GM18508 (cell line): ENCODE measurements at regions not wholly inside any gene's neighbourhood (a gene's known extent, or its start where the extent isn't known, plus 50 kb on each side); places are given as distances from the start of the nearest gene placed in this dataset.

Source experiments
- ATAC-seq: cut with Tn5 transposase; IDR thresholded peaks from one replicate; pipeline ENCODE4 v1.9.1; 2021; ENCODE audit warnings: moderate number of reproducible peaks; ENCODE audit not compliant: insufficient read depth, unreplicated experiment

DNA sequence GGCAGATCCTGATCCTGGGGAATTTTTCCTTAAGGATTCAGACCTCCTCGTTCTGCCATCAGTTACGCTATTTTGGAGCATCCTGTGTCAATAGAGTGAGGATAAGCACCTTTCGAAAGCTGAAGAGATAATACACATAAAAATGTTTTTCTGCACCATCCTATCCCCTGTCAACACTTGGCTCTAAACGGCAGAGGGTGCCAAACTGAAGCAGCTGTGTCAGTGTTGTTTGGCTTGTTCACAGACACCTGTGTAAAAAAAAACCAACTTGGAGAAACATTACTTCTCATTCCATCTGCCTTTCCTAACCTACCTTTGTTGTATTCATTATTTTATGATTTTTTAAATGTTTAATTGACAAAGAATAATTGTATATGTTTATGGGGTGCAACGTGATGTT, 417.0 kb upstream of the DDI1 start:
- no peak for ATAC-seq

GRCh38 chr11:103619938-103620337, 416.5 kb upstream of the DDI1 start:
- no peak for ATAC-seq

- ATAC-seq = no peak
These were observed 414.1 kb upstream of the DDI1 start for GRCh38 chr11:103622296-103622695.

DNA sequence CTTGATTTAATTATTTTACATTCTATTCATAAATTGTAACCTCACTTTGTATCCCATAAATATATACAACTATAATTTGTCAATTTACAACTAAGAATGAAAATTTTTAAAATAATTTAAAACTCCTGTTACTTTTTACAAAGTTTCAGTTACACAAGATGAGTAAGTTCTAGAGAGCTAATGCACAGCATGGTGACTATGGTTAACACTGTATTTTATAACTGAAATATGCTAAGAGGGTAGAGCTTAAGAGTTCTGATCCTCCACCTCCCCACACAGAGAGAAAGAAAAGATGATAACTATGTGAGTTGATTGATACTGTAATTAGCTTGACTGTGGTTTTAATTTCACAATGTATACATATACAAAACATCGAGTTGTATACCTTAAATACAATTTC, 412.5 kb upstream of the DDI1 start:
- peak; percentile 43 for ATAC-seq

- no peak for ATAC-seq
These were observed 411.5 kb upstream of the DDI1 start for GRCh38 chr11:103624708-103625623.

- no peak for ATAC-seq
These were observed 410.8 kb upstream of the DDI1 start for GRCh38 chr11:103625624-103625965.

DNA sequence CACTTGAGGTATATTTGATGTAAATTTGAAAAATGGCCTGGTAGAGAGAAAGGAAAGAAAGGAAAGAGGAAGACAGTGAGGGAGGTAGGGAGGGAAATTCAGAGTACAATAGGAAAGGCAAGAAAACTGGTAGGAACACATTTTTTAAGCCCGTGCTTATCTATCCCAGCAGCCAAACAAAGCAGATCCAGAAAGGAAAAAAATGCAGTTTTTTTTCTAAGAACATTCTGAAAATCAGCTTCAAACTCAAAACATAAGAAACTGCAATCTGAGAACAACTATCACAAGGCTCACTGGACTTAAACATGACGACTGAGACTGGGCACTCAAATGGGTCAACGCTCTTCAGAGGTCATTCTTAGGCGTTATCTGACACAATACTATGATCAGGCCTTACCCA, 408.3 kb upstream of the DDI1 start:
- no peak for ATAC-seq

GRCh38 chr11:103631841-103632240, 404.6 kb upstream of the DDI1 start:
- no peak for ATAC-seq

- no peak for ATAC-seq
These were observed 403.2 kb upstream of the DDI1 start for GRCh38 chr11:103633068-103633788.

GRCh38 chr11:103633819-103634590, 402.4 kb upstream of the DDI1 start:
- ATAC-seq = no peak

- ATAC-seq = no peak
These were observed 400.2 kb upstream of the DDI1 start for GRCh38 chr11:103636232-103636631.

GRCh38 chr11:103637295-103637694, 399.1 kb upstream of the DDI1 start:
- ATAC-seq = no peak

- ATAC-seq = no peak
These were observed 398.6 kb upstream of the DDI1 start for GRCh38 chr11:103637831-103638230.

GRCh38 chr11:103644676-103645075, 391.8 kb upstream of the DDI1 start:
- ATAC-seq = no peak

DNA sequence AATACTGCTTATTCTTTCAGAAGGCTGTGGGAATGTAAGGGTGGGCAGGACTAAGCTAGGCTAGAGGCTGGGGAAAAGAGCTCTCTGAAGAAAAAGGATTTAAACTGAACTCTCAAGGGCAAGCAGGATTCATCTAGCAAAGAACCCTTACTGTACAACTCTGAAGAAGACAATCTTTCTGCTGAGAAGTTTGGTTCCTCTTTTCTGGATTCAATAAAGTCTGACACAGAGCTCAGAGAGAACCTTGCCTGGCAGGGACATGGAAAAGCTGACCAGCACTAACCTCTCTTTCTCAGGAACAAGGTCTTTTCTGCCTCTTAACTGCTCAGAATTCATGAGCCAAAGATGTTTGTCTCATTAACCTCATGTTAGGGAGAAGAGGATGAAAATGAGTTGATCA, 388.4 kb upstream of the DDI1 start:
- no peak for ATAC-seq

- peak; percentile 73 for ATAC-seq
These were observed 387.6 kb upstream of the DDI1 start for GRCh38 chr11:103648670-103649400.

DNA sequence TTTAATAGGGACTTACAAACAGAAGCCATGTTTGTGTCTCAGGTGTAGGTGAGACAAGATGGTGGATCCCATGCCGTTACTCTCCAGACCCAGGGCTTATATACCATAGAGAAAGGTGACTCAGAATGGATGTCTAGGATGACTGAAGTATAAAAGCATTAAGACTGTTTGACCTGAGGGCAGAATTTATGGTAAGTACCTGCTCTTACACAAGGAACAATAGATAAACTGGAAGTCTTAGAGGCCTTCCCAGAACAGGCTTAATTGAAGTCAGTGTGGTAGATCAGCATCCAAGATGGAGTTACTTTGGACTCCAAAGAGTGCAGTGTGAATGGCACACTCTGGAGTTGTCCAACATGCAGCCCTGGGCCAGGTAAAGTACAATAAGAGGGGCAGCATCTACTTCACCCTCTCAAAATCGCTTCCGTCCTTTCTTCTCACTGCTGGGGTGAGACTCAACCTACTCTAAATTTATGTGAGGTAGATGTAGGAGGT, 387.0 kb upstream of the DDI1 start:
- no peak for ATAC-seq

DNA sequence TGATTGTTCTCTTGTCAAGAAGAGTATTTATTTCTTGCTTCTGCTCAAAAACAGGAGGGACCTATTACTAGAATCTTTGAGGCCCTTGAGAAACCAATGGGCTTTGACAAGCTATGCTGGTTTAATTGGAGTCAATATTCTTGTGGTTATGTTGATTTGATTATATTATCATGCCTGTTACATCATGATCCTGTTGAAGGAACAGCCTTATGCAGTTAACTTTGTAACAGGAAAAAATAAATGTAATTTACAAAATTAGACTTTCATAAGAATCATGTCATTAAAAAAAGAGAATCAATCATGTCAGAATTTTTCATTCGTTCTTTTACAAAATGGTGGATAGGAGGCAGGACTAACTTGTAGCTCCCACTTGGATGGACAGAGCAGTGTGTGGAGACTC, 386.1 kb upstream of the DDI1 start:
- ATAC-seq = no peak

GRCh38 chr11:103651341-103651998, 385.0 kb upstream of the DDI1 start:
- no peak for ATAC-seq

- no peak for ATAC-seq
These were observed 384.4 kb upstream of the DDI1 start for GRCh38 chr11:103652013-103652412.
